Mucosa of stomach (tissue), 1 donor: ENCODE measurements at regions not wholly inside any gene's neighbourhood (a gene's known extent, or its start where the extent isn't known, plus 50 kb on each side); places are given as distances from the start of the nearest gene placed in this dataset.

Source experiments
- H3K27me3 ChIP-seq: one replicate; pipeline ENCODE4 v1.7.0; 2013; ENCODE audit warnings: mild to moderate bottlenecking, low read length; ENCODE audit not compliant: control insufficient read depth, insufficient read depth
- H3K36me3 ChIP-seq: one replicate; pipeline ENCODE4 v1.7.0; 2013; ENCODE audit warnings: low read length; ENCODE audit not compliant: control insufficient read depth, insufficient read depth
- H3K4me1 ChIP-seq: one replicate; pipeline ENCODE4 v1.7.0; 2013; ENCODE audit warnings: mild to moderate bottlenecking, low read length; ENCODE audit not compliant: control insufficient read depth, insufficient read depth
- H3K4me3 ChIP-seq: one replicate; pipeline ENCODE4 v1.7.0; 2013; ENCODE audit warnings: low read length
- H3K9ac ChIP-seq: one replicate; pipeline ENCODE4 v1.7.0; 2013; ENCODE audit warnings: mild to moderate bottlenecking, low read length, moderate library complexity
- H3K9me3 ChIP-seq: one replicate; pipeline ENCODE4 v1.7.0; 2013; ENCODE audit warnings: mild to moderate bottlenecking, low read length, moderate library complexity; ENCODE audit not compliant: control insufficient read depth
- donor health status: Pancreatic carcinoma.

GRCh38 chr6:40973304-40973703 lies 65.7 kb downstream of the UNC5CL start:
- H3K4me3 ChIP-seq: no peak overlapping the region
- H3K9me3 ChIP-seq: no peaks in the 10 kb centered on the region
- no peak overlapping the region for H3K9ac ChIP-seq
- H3K36me3 ChIP-seq: no peaks in the 10 kb centered on the region
- H3K27me3 ChIP-seq: no peaks in the 10 kb centered on the region
- no peaks in the 10 kb centered on the region for H3K4me1 ChIP-seq

- Histone ChIP-seq H3K9me3 (no peaks in the 10 kb centered on the region), H3K4me3 (no peak overlapping the region), H3K9ac (no peak overlapping the region), H3K4me1 (no peaks in the 10 kb centered on the region), H3K36me3 (no peaks in the 10 kb centered on the region), H3K27me3 (no peaks in the 10 kb centered on the region)
These were observed 66.2 kb downstream of the UNC5CL start for GRCh38 chr6:40972814-40973213.

GRCh38 chr6:40972190-40972589 lies 66.8 kb downstream of the UNC5CL start:
- Histone ChIP-seq H3K9me3 (no peaks in the 10 kb centered on the region), H3K36me3 (no peaks in the 10 kb centered on the region), H3K4me3 (no peak overlapping the region), H3K27me3 (no peaks in the 10 kb centered on the region), H3K4me1 (no peaks in the 10 kb centered on the region), H3K9ac (no peak overlapping the region)

GRCh38 chr6:40968620-40969164 lies 70.3 kb downstream of the UNC5CL start:
- H3K4me3 ChIP-seq: no peak overlapping the region
- H3K36me3 ChIP-seq: no peaks in the 10 kb centered on the region
- H3K27me3 ChIP-seq: no peaks in the 10 kb centered on the region
- no peak overlapping the region for H3K9ac ChIP-seq
- H3K9me3 ChIP-seq: no peaks in the 10 kb centered on the region
- H3K4me1 ChIP-seq: no peaks in the 10 kb centered on the region

- H3K27me3 ChIP-seq: no peaks in the 10 kb centered on the region
These were observed 72.2 kb downstream of the UNC5CL start for GRCh38 chr6:40966860-40967259.

GRCh38 chr6:40965046-40965445 lies 74.0 kb downstream of the UNC5CL start:
- Histone ChIP-seq H3K4me1 (no peaks in the 10 kb centered on the region), H3K27me3 (no peaks in the 10 kb centered on the region), H3K9me3 (no peaks in the 10 kb centered on the region), H3K9ac (no peak overlapping the region), H3K36me3 (no peaks in the 10 kb centered on the region), H3K4me3 (no peak overlapping the region)

More at GRCh38 chr6:40966860-40967259, 72.2 kb downstream of the UNC5CL start:
- no peaks in the 10 kb centered on the region for H3K9me3 ChIP-seq
- no peaks in the 10 kb centered on the region for H3K36me3 ChIP-seq
- no peaks in the 10 kb centered on the region for H3K4me1 ChIP-seq
- no peak overlapping the region for H3K9ac ChIP-seq
- no peak overlapping the region for H3K4me3 ChIP-seq

GRCh38 chr6:40963019-40963418 lies 76.0 kb downstream of the UNC5CL start:
- no peaks in the 10 kb centered on the region for H3K9me3 ChIP-seq
- H3K27me3 ChIP-seq: no peaks in the 10 kb centered on the region
- H3K4me1 ChIP-seq: no peaks in the 10 kb centered on the region
- H3K9ac ChIP-seq: no peak overlapping the region
- no peaks in the 10 kb centered on the region for H3K36me3 ChIP-seq
- H3K4me3 ChIP-seq: no peak overlapping the region

GRCh38 chr6:40962241-40962640 lies 76.8 kb downstream of the UNC5CL start:
- no peak overlapping the region for H3K4me3 ChIP-seq
- no peaks in the 10 kb centered on the region for H3K36me3 ChIP-seq
- H3K9me3 ChIP-seq: no peaks in the 10 kb centered on the region
- H3K9ac ChIP-seq: no peak overlapping the region
- H3K4me1 ChIP-seq: no peaks in the 10 kb centered on the region
- H3K27me3 ChIP-seq: no peaks in the 10 kb centered on the region

- Histone ChIP-seq H3K9ac (no peak overlapping the region), H3K4me3 (no peak overlapping the region), H3K27me3 (no peaks in the 10 kb centered on the region), H3K9me3 (no peaks in the 10 kb centered on the region), H3K4me1 (no peaks in the 10 kb centered on the region), H3K36me3 (no peaks in the 10 kb centered on the region)
These were observed 77.2 kb downstream of the UNC5CL start for GRCh38 chr6:40961831-40962230.

GRCh38 chr6:40960742-40961430 lies 78.1 kb downstream of the UNC5CL start:
- no peak overlapping the region for H3K4me3 ChIP-seq
- H3K4me1 ChIP-seq: no peaks in the 10 kb centered on the region
- no peaks in the 10 kb centered on the region for H3K9me3 ChIP-seq
- no peak overlapping the region for H3K9ac ChIP-seq
- H3K36me3 ChIP-seq: no peaks in the 10 kb centered on the region
- no peaks in the 10 kb centered on the region for H3K27me3 ChIP-seq

GRCh38 chr6:40959781-40960327 lies 79.2 kb downstream of the UNC5CL start:
- H3K9me3 ChIP-seq: no peaks in the 10 kb centered on the region
- H3K4me3 ChIP-seq: no peak overlapping the region
- H3K27me3 ChIP-seq: no peaks in the 10 kb centered on the region
- no peaks in the 10 kb centered on the region for H3K36me3 ChIP-seq
- no peak overlapping the region for H3K9ac ChIP-seq
- H3K4me1 ChIP-seq: no peaks in the 10 kb centered on the region

GRCh38 chr6:40958738-40959137 lies 80.3 kb downstream of the UNC5CL start:
- no peaks in the 10 kb centered on the region for H3K9me3 ChIP-seq
- no peak overlapping the region for H3K9ac ChIP-seq
- H3K4me3 ChIP-seq: no peak overlapping the region
- no peaks in the 10 kb centered on the region for H3K36me3 ChIP-seq
- H3K4me1 ChIP-seq: no peaks in the 10 kb centered on the region
- no peaks in the 10 kb centered on the region for H3K27me3 ChIP-seq
